ENCODE measurements at regions not wholly inside any gene's neighbourhood (a gene's known extent, or its start where the extent isn't known, plus 50 kb on each side); places are given as distances from the start of the nearest gene placed in this dataset.

GRCh38 chr1:59012378-59012777 is 228.5 kb upstream of the JUN start (continued):
- TF ChIP-seq CREB1 (IDR thresholded peaks at IDR 0.05) (no peak), POU5F1 (IDR thresholded peaks at IDR 0.05; ENCODE audit: low read depth, low read length) (no peak), CHD1 (IDR thresholded peaks at IDR 0.05; ENCODE audit: low read depth, low read length) (no peak), EP300 (IDR thresholded peaks at IDR 0.05; ENCODE audit: borderline replicate concordance in 1 of 2, low read depth in 2 of 2, low read length in 2 of 2) (no peak), JUN (IDR thresholded peaks at IDR 0.05; ENCODE audit: low read depth, low read length) (no peak), KDM5A (IDR thresholded peaks at IDR 0.05; ENCODE audit: low read length) (no peak), TBP (IDR thresholded peaks at IDR 0.05; ENCODE audit: low read depth, low read length) (no peak)

All from H1 (cell line).